ENCODE measurements at regions not wholly inside any gene's neighbourhood (a gene's known extent, or its start where the extent isn't known, plus 50 kb on each side); places are given as distances from the start of the nearest gene placed in this dataset.

- no peaks in the 10 kb centered on the region for H3K36me3 Mint-ChIP-seq (ENCODE audit: low read depth)
- H3K9me3 Mint-ChIP-seq = no peaks in the 10 kb centered on the region
- H3K4me3 Mint-ChIP-seq = no peak overlapping the region
- H3K27ac Mint-ChIP-seq = no peak overlapping the region
- H3K4me1 Mint-ChIP-seq = peaks cover 13% of the 10 kb centered on the region
- DNase-seq = no peak
- POLR2A ChIA-PET = no interaction called here
- H3K27me3 Mint-ChIP-seq = peaks cover 24% of the 10 kb centered on the region
- CTCF ChIA-PET = no interaction called here
Observed at GRCh38 chr13:50153876-50154275, 138.6 kb downstream of the KCNRG start.

GRCh38 chr13:50154697-50155096, 139.5 kb downstream of the KCNRG start:
- Mint-ChIP-seq H3K4me3 (no peak overlapping the region), H3K4me1 (peaks cover 13% of the 10 kb centered on the region), H3K9me3 (no peaks in the 10 kb centered on the region), H3K27me3 (peaks cover 21% of the 10 kb centered on the region), H3K27ac (no peak overlapping the region), H3K36me3 (ENCODE audit: low read depth) (no peaks in the 10 kb centered on the region)
- POLR2A ChIA-PET = no interaction called here
- CTCF ChIA-PET = no interaction called here
- no peak for DNase-seq

GRCh38 chr13:50156140-50156539, 140.9 kb downstream of the KCNRG start:
- no peak overlapping the region for H3K27ac Mint-ChIP-seq

GRCh38 chr13:50156561-50157127, 141.4 kb downstream of the KCNRG start:
- CTCF ChIA-PET = interaction anchor here (0.8 to 1.5 kb wide), 2 partner anchors 12 kb away, joined by 3 read pairs; no protein-coding TSS in a partner anchor
- H3K27me3 Mint-ChIP-seq = peaks cover 14% of the 10 kb centered on the region
- POLR2A ChIA-PET = interaction anchor here (1.1 kb wide), 1 partner anchor 76 kb away, joined by 6 read pairs; no protein-coding TSS in a partner anchor

More at GRCh38 chr13:50156140-50156539, 140.9 kb downstream of the KCNRG start:
- Mint-ChIP-seq H3K4me3 (no peak overlapping the region), H3K9me3 (no peaks in the 10 kb centered on the region), H3K36me3 (ENCODE audit: low read depth) (no peaks in the 10 kb centered on the region), H3K27me3 (peaks cover 17% of the 10 kb centered on the region), H3K4me1 (peaks cover 13% of the 10 kb centered on the region)
- no peak for DNase-seq
- POLR2A ChIA-PET = interaction anchor here (1.1 kb wide), 1 partner anchor 75 kb away, joined by 6 read pairs; no protein-coding TSS in a partner anchor
- CTCF ChIA-PET = interaction anchor here (1.5 kb wide), 1 partner anchor 11 kb away, joined by 3 read pairs; no protein-coding TSS in a partner anchor

GRCh38 chr13:50158385-50159165, 143.3 kb downstream of the KCNRG start:
- Mint-ChIP-seq H3K36me3 (ENCODE audit: low read depth) (no peaks in the 10 kb centered on the region), H3K4me1 (no peaks in the 10 kb centered on the region), H3K27ac (no peak overlapping the region), H3K9me3 (no peaks in the 10 kb centered on the region), H3K4me3 (no peak overlapping the region), H3K27me3 (peaks cover 11% of the 10 kb centered on the region)
- DNase-seq = no peak
- ChIA-PET CTCF (no interaction called here), POLR2A (no interaction called here)

More at GRCh38 chr13:50156561-50157127, 141.4 kb downstream of the KCNRG start:
- Mint-ChIP-seq H3K9me3 (no peaks in the 10 kb centered on the region), H3K4me3 (no peak overlapping the region), H3K36me3 (ENCODE audit: low read depth) (no peaks in the 10 kb centered on the region), H3K27ac (no peak overlapping the region), H3K4me1 (peaks cover 13% of the 10 kb centered on the region)
- DNase-seq = no peak

- Mint-ChIP-seq H3K4me3 (no peak overlapping the region), H3K4me1 (no peaks in the 10 kb centered on the region), H3K27me3 (peaks cover 11% of the 10 kb centered on the region), H3K9me3 (no peaks in the 10 kb centered on the region), H3K36me3 (ENCODE audit: low read depth) (no peaks in the 10 kb centered on the region), H3K27ac (no peak overlapping the region)
- DNase-seq = no peak
- POLR2A ChIA-PET = no interaction called here
- CTCF ChIA-PET = no interaction called here
Observed at GRCh38 chr13:50159607-50160006, 144.4 kb downstream of the KCNRG start.

GRCh38 chr13:50161052-50161451, 145.8 kb downstream of the KCNRG start:
- DNase-seq = no peak
- POLR2A ChIA-PET = no interaction called here
- no peaks in the 10 kb centered on the region for H3K36me3 Mint-ChIP-seq (ENCODE audit: low read depth)
- H3K9me3 Mint-ChIP-seq = no peaks in the 10 kb centered on the region
- H3K27ac Mint-ChIP-seq = no peak overlapping the region
- no peak overlapping the region for H3K4me3 Mint-ChIP-seq
- H3K4me1 Mint-ChIP-seq = no peaks in the 10 kb centered on the region
- peaks cover 10% of the 10 kb centered on the region for H3K27me3 Mint-ChIP-seq
- CTCF ChIA-PET = interaction anchor here (0.6 kb wide), 1 partner anchor 50 kb away, joined by 7 read pairs; no protein-coding TSS in a partner anchor

GRCh38 chr13:50162001-50162400, 146.8 kb downstream of the KCNRG start:
- Mint-ChIP-seq H3K27ac (no peak overlapping the region), H3K4me1 (no peaks in the 10 kb centered on the region), H3K36me3 (ENCODE audit: low read depth) (no peaks in the 10 kb centered on the region), H3K27me3 (peaks cover 16% of the 10 kb centered on the region), H3K4me3 (no peak overlapping the region), H3K9me3 (peaks cover 2% of the 10 kb centered on the region)
- ChIA-PET POLR2A (no interaction called here), CTCF (interaction anchor here (0.8 kb wide), 1 partner anchor 64 kb away, joined by 3 read pairs; no protein-coding TSS in a partner anchor)
- DNase-seq = no peak

- no peaks in the 10 kb centered on the region for H3K36me3 Mint-ChIP-seq (ENCODE audit: low read depth)
- H3K9me3 Mint-ChIP-seq = peaks cover 2% of the 10 kb centered on the region
- no peak overlapping the region for H3K27ac Mint-ChIP-seq
- DNase-seq = no peak
- H3K4me3 Mint-ChIP-seq = no peak overlapping the region
- no peaks in the 10 kb centered on the region for H3K4me1 Mint-ChIP-seq
- ChIA-PET POLR2A (no interaction called here), CTCF (interaction anchor here (0.8 kb wide), 1 partner anchor 63 kb away, joined by 3 read pairs; no protein-coding TSS in a partner anchor)
- peaks cover 16% of the 10 kb centered on the region for H3K27me3 Mint-ChIP-seq
Observed at GRCh38 chr13:50162567-50162966, 147.3 kb downstream of the KCNRG start.

GRCh38 chr13:50167224-50167947, 152.1 kb downstream of the KCNRG start:
- Mint-ChIP-seq H3K27ac (no peak overlapping the region), H3K4me1 (no peaks in the 10 kb centered on the region), H3K27me3 (peaks cover 24% of the 10 kb centered on the region), H3K4me3 (no peak overlapping the region), H3K9me3 (peaks cover 4% of the 10 kb centered on the region), H3K36me3 (ENCODE audit: low read depth) (no peaks in the 10 kb centered on the region)
- CTCF ChIA-PET = interaction anchor here (0.6 to 1.0 kb wide), 3 partner anchors 10 to 77 kb away, joined by 3 to 5 read pairs (median 3); no protein-coding TSS in a partner anchor
- DNase-seq = no peak
- POLR2A ChIA-PET = no interaction called here

- ChIA-PET CTCF (interaction anchor here (0.6 to 1.0 kb wide), 2 partner anchors 11 to 18 kb away, joined by 3 read pairs; no protein-coding TSS in a partner anchor), POLR2A (no interaction called here)
- Mint-ChIP-seq H3K4me1 (no peaks in the 10 kb centered on the region), H3K9me3 (peaks cover 4% of the 10 kb centered on the region), H3K36me3 (ENCODE audit: low read depth) (no peaks in the 10 kb centered on the region), H3K27ac (no peak overlapping the region), H3K4me3 (no peak overlapping the region), H3K27me3 (peaks cover 27% of the 10 kb centered on the region)
- no peak for DNase-seq
Observed at GRCh38 chr13:50167967-50168366, 152.7 kb downstream of the KCNRG start.

- no peak overlapping the region for H3K27ac Mint-ChIP-seq
- no peak for DNase-seq
- H3K4me1 Mint-ChIP-seq = no peaks in the 10 kb centered on the region
- CTCF ChIA-PET = interaction anchor here (0.7 to 1.0 kb wide), 2 partner anchors 12 to 657 kb away, joined by 3 read pairs; no protein-coding TSS in a partner anchor
- H3K4me3 Mint-ChIP-seq = no peak overlapping the region
- H3K9me3 Mint-ChIP-seq = peaks cover 4% of the 10 kb centered on the region
- POLR2A ChIA-PET = no interaction called here
- no peaks in the 10 kb centered on the region for H3K36me3 Mint-ChIP-seq (ENCODE audit: low read depth)
- H3K27me3 Mint-ChIP-seq = peaks cover 29% of the 10 kb centered on the region
Observed at GRCh38 chr13:50168786-50169185, 153.5 kb downstream of the KCNRG start.
